Loucy (cell line): ENCODE measurements at regions not wholly inside any gene's neighbourhood (a gene's known extent, or its start where the extent isn't known, plus 50 kb on each side); places are given as distances from the start of the nearest gene placed in this dataset.

Experiments
- H2AFZ ChIP-seq: fragments of 200-600 bp; sonication (generic); 2 replicates; pipeline ENCODE4 v1.6.0; 2016; ENCODE audit warnings: antibody characterized with exemption, mild to moderate bottlenecking, low read length, moderate library complexity
- H3F3A ChIP-seq: fragments of 200-600 bp; 2 replicates; pipeline ENCODE4 v1.6.0; 2016; ENCODE audit warnings: antibody characterized with exemption, low read depth, mild to moderate bottlenecking
- H3K27me3 ChIP-seq: fragments of 200-600 bp; sonication (generic); 2 replicates; pipeline ENCODE4 v1.6.1; 2014; ENCODE audit warnings: low read length, mild to moderate bottlenecking; ENCODE audit not compliant: insufficient read depth, poor library complexity, severe bottlenecking
- H3K36me3 ChIP-seq: fragments of 200-600 bp; sonication (generic); 2 replicates; pipeline ENCODE4 v1.6.1; 2016; ENCODE audit warnings: low read length; ENCODE audit not compliant: insufficient read depth
- H3K4me1 ChIP-seq: fragments of 200-600 bp; sonication (generic); 2 replicates; pipeline ENCODE4 v1.5.1; 2014; ENCODE audit warnings: low read length, mild to moderate bottlenecking; ENCODE audit not compliant: insufficient read depth, poor library complexity, severe bottlenecking
- H3K4me2 ChIP-seq: fragments of 200-600 bp; sonication (generic); 2 replicates; pipeline ENCODE4 v1.6.0; 2014; ENCODE audit warnings: antibody characterized with exemption, low read length, low read depth, mild to moderate bottlenecking; ENCODE audit not compliant: poor library complexity, severe bottlenecking
- H3K4me3 ChIP-seq: fragments of 200-600 bp; sonication (generic); 2 replicates; pipeline ENCODE4 v1.5.1; 2014; ENCODE audit warnings: low read length, mild to moderate bottlenecking, mixed read lengths; ENCODE audit not compliant: poor library complexity, severe bottlenecking
- H3K79me2 ChIP-seq: fragments of 200-600 bp; sonication (generic); 2 replicates; pipeline ENCODE4 v1.6.1; 2014; ENCODE audit warnings: low read length; ENCODE audit not compliant: insufficient read depth
- H3K9ac ChIP-seq: fragments of 200-600 bp; sonication (generic); 2 replicates; pipeline ENCODE4 v1.6.0; 2014; ENCODE audit warnings: mild to moderate bottlenecking, low read depth, low read length, moderate library complexity; ENCODE audit not compliant: poor library complexity, severe bottlenecking
- H3K9me2 ChIP-seq: fragments of 200-600 bp; sonication (generic); replicated peaks from 2 replicates; pipeline ENCODE4 v1.6.1; 2016; ENCODE audit warnings: low read depth, low read length, mixed read lengths
- H3K9me3 ChIP-seq: fragments of 200-600 bp; sonication (generic); 2 replicates; pipeline ENCODE4 v1.6.1; 2014; ENCODE audit warnings: mild to moderate bottlenecking, antibody characterized with exemption, low read length, low read depth; ENCODE audit not compliant: insufficient read depth
- H4K20me1 ChIP-seq: fragments of 200-600 bp; sonication (generic); 2 replicates; pipeline ENCODE4 v1.6.0; 2014; ENCODE audit warnings: antibody characterized with exemption, low read length, mild to moderate bottlenecking; ENCODE audit not compliant: insufficient read depth, poor library complexity, severe bottlenecking
- EZH2phosphoT487 ChIP-seq: fragments of 200-600 bp; IDR thresholded peaks from 2 replicates; pipeline ENCODE4 v1.6.1; 2018; ENCODE audit warnings: antibody characterized with exemption, mild to moderate bottlenecking, moderate library complexity, borderline replicate concordance
- TF ChIP-seq, protein P1 (sequence below): fragments of 200-600 bp; sonication (generic); conservative IDR thresholded peaks from 2 replicates; pipeline ENCODE4 v1.5.1; 2014; ENCODE audit warnings: mild to moderate bottlenecking, antibody characterized with exemption, low read length

GRCh38 chr14:98890556-98891340 lies 381.2 kb downstream of the BCL11B start:
- no peak overlapping the region for H2AFZ ChIP-seq
- H4K20me1 ChIP-seq, result no peaks in the 10 kb centered on the region
- H3K36me3 ChIP-seq, result no peaks in the 10 kb centered on the region
- no peaks in the 10 kb centered on the region for H3F3A ChIP-seq
- H3K4me1 ChIP-seq, result no peaks in the 10 kb centered on the region
- H3K79me2 ChIP-seq, result no peaks in the 10 kb centered on the region
- H3K9me3 ChIP-seq, result no peaks in the 10 kb centered on the region
- no peak overlapping the region for H3K9ac ChIP-seq
- TF ChIP-seq, protein P1, sequence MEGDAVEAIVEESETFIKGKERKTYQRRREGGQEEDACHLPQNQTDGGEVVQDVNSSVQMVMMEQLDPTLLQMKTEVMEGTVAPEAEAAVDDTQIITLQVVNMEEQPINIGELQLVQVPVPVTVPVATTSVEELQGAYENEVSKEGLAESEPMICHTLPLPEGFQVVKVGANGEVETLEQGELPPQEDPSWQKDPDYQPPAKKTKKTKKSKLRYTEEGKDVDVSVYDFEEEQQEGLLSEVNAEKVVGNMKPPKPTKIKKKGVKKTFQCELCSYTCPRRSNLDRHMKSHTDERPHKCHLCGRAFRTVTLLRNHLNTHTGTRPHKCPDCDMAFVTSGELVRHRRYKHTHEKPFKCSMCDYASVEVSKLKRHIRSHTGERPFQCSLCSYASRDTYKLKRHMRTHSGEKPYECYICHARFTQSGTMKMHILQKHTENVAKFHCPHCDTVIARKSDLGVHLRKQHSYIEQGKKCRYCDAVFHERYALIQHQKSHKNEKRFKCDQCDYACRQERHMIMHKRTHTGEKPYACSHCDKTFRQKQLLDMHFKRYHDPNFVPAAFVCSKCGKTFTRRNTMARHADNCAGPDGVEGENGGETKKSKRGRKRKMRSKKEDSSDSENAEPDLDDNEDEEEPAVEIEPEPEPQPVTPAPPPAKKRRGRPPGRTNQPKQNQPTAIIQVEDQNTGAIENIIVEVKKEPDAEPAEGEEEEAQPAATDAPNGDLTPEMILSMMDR, result no peak
- TF ChIP-seq EZH2phosphoT487, result no peak
- H3K4me3 ChIP-seq, result no peak overlapping the region
- H3K9me2 ChIP-seq, result no peaks in the 10 kb centered on the region
- no peaks in the 10 kb centered on the region for H3K27me3 ChIP-seq
- H3K4me2 ChIP-seq, result no peak overlapping the region

DNA sequence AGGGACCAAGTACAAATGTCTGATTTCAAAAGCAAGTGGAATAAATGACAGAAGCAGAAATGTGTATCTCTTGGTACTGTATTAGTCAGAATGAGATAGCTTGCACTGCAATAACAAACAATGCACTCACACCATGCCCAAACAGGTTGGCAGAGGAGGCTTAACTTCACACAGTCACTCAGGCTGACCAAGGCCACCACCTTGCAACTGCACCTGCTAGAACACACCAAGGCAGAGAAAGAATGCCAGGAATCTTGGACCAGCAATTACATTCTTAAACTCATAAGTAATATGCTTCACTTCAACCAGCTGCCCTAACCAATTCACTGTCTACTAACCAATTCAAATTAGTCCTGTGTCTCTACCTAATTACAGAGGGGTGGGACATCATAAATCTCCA lies 378.3 kb downstream of the BCL11B start:
- no peak overlapping the region for H3K4me2 ChIP-seq
- no peaks in the 10 kb centered on the region for H4K20me1 ChIP-seq
- no peak overlapping the region for H3K9ac ChIP-seq
- H3F3A ChIP-seq, result no peaks in the 10 kb centered on the region
- H3K36me3 ChIP-seq, result no peaks in the 10 kb centered on the region
- TF ChIP-seq EZH2phosphoT487, result no peak
- TF ChIP-seq, protein P1, result no peak
- no peaks in the 10 kb centered on the region for H3K79me2 ChIP-seq
- H3K9me2 ChIP-seq, result no peaks in the 10 kb centered on the region
- H3K27me3 ChIP-seq, result no peaks in the 10 kb centered on the region
- no peak overlapping the region for H2AFZ ChIP-seq
- no peaks in the 10 kb centered on the region for H3K4me1 ChIP-seq
- no peak overlapping the region for H3K4me3 ChIP-seq
- no peaks in the 10 kb centered on the region for H3K9me3 ChIP-seq

DNA sequence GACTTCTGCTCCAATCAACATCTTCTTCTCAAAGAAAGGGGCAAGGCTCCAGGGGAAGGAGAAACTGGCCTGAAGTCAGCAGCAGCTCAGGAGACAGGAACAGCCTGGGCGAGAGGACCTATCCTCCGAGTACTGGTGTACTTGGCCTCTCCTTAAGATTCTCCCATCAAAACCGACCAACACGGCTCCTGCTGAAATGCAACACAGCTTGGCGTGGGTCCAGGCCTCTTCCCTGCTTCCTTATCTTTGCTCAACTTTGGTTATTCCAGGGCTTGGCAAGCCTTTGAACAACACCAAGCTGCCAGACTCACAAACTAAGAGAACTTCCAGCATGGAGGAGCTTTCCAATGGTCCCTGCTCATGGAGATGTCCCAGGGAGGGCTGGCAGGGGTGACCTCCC lies 377.4 kb downstream of the BCL11B start:
- H3K27me3 ChIP-seq, result no peaks in the 10 kb centered on the region
- no peaks in the 10 kb centered on the region for H3K36me3 ChIP-seq
- H3K4me1 ChIP-seq, result no peaks in the 10 kb centered on the region
- no peaks in the 10 kb centered on the region for H3K9me2 ChIP-seq
- no peaks in the 10 kb centered on the region for H3K79me2 ChIP-seq
- no peaks in the 10 kb centered on the region for H3K9me3 ChIP-seq
- H3K9ac ChIP-seq, result no peak overlapping the region
- H2AFZ ChIP-seq, result no peak overlapping the region
- TF ChIP-seq, protein P1, result no peak
- TF ChIP-seq EZH2phosphoT487, result no peak
- H4K20me1 ChIP-seq, result no peaks in the 10 kb centered on the region
- H3K4me3 ChIP-seq, result no peak overlapping the region
- H3K4me2 ChIP-seq, result no peak overlapping the region
- H3F3A ChIP-seq, result no peaks in the 10 kb centered on the region
